Neural cell (in vitro differentiated cells): ENCODE measurements at regions not wholly inside any gene's neighbourhood (a gene's known extent, or its start where the extent isn't known, plus 50 kb on each side); places are given as distances from the start of the nearest gene placed in this dataset.

Source experiments
- H2AFZ ChIP-seq: fragments of 200-600, 300-800 bp; sonication (generic), shearing (Covaris generic); 2 replicates; pipeline ENCODE4 v1.6.0; 2014; ENCODE audit warnings: low read depth, mild to moderate bottlenecking, antibody characterized with exemption, low read length, moderate library complexity
- H3F3A ChIP-seq: fragments of 200-600 bp; shearing (Covaris generic); 2 replicates; pipeline ENCODE4 v1.6.1; 2016; ENCODE audit warnings: mild to moderate bottlenecking, moderate library complexity, mixed read lengths, antibody characterized with exemption, low read length; ENCODE audit not compliant: insufficient read depth, poor library complexity, severe bottlenecking
- H3K27ac ChIP-seq: fragments of 200-600, 300-800 bp; sonication (generic), shearing (Covaris generic); 2 replicates; pipeline ENCODE4 v1.5.1; 2014; ENCODE audit warnings: mild to moderate bottlenecking, low read length, moderate library complexity
- H3K27me3 ChIP-seq: fragments of 300-800, 200-600 bp; sonication (generic), shearing (Covaris generic); 2 replicates; pipeline ENCODE4 v1.6.0; 2014; ENCODE audit warnings: mild to moderate bottlenecking, low read depth, low read length, moderate library complexity; ENCODE audit not compliant: insufficient read depth
- H3K36me3 ChIP-seq: fragments of 300-800, 200-600 bp; sonication (generic), shearing (Covaris generic); 2 replicates; pipeline ENCODE4 v1.5.1; 2014; ENCODE audit warnings: mild to moderate bottlenecking, antibody characterized with exemption, low read length, moderate library complexity; ENCODE audit not compliant: insufficient read depth
- H3K4me2 ChIP-seq: fragments of 300-800, 200-600 bp; sonication (generic), shearing (Covaris generic); 2 replicates; pipeline ENCODE4 v1.6.0; 2014; ENCODE audit warnings: mild to moderate bottlenecking, low read length
- H3K4me3 ChIP-seq: fragments of 300-800, 200-600 bp; sonication (generic), shearing (Covaris generic); 2 replicates; pipeline ENCODE4 v1.5.1; 2014; ENCODE audit warnings: mild to moderate bottlenecking, low read length, moderate library complexity
- H3K79me2 ChIP-seq: fragments of 200-600 bp; shearing (Covaris generic); replicated peaks from 2 replicates; pipeline ENCODE4 v1.6.0; 2014; ENCODE audit warnings: mild to moderate bottlenecking, low read length, moderate library complexity; ENCODE audit not compliant: insufficient read depth
- H3K9ac ChIP-seq: fragments of 300-800, 200-600 bp; sonication (generic), shearing (Covaris generic); 2 replicates; pipeline ENCODE4 v1.6.1; 2016; ENCODE audit warnings: mild to moderate bottlenecking, low read length, mixed read lengths
- H3K9me2 ChIP-seq: fragments of 200-600 bp; shearing (Covaris generic); 2 replicates; pipeline ENCODE4 v1.6.1; 2016; ENCODE audit warnings: mild to moderate bottlenecking, low read length, mixed read lengths; ENCODE audit not compliant: insufficient read depth
- H3K9me3 ChIP-seq: fragments of 200-600, 300-800 bp; sonication (generic), shearing (Covaris generic); 2 replicates; pipeline ENCODE4 v1.6.1; 2016; ENCODE audit warnings: mild to moderate bottlenecking, mixed run types, low read length, moderate library complexity, mixed read lengths
- H4K20me1 ChIP-seq: fragments of 200-600 bp; shearing (Covaris generic); 2 replicates; pipeline ENCODE4 v1.6.1; 2016; ENCODE audit warnings: mild to moderate bottlenecking, mixed run types; ENCODE audit not compliant: insufficient read depth
- EP300 ChIP-seq: fragments of 450-650 bp; conservative IDR thresholded peaks from 2 replicates; pipeline ENCODE4 v1.6.1; 2014; ENCODE audit warnings: antibody characterized with exemption, mild to moderate bottlenecking, moderate library complexity; ENCODE audit not compliant: poor library complexity, severe bottlenecking
- EZH2 ChIP-seq: fragments of 200-600, 300-800 bp; shearing (Covaris generic), sonication (generic); IDR thresholded peaks from 2 replicates; pipeline ENCODE4 v1.6.1; 2014; ENCODE audit warnings: antibody characterized with exemption, low read length, borderline replicate concordance, mild to moderate bottlenecking; ENCODE audit not compliant: insufficient read depth, poor library complexity, severe bottlenecking
- MXI1 ChIP-seq: fragments of 450-650 bp; conservative IDR thresholded peaks from 2 replicates; pipeline ENCODE4 v1.6.1; 2014; ENCODE audit warnings: antibody characterized with exemption, mild to moderate bottlenecking; ENCODE audit not compliant: poor library complexity, severe bottlenecking
- POLR2AphosphoS5 ChIP-seq: IDR thresholded peaks from 2 replicates; pipeline ENCODE4 v1.6.1; 2012
- RAD21 ChIP-seq: fragments of 450-650 bp; conservative IDR thresholded peaks from 2 replicates; pipeline ENCODE4 v1.6.1; 2014; ENCODE audit warnings: antibody characterized with exemption, mild to moderate bottlenecking, moderate library complexity
- SMC3 ChIP-seq: fragments of 450-650 bp; conservative IDR thresholded peaks from 2 replicates; pipeline ENCODE4 v1.6.1; 2014; ENCODE audit warnings: antibody characterized with exemption, mild to moderate bottlenecking, moderate library complexity; ENCODE audit not compliant: poor library complexity
- TAF1 ChIP-seq: IDR thresholded peaks from 2 replicates; pipeline ENCODE4 v1.6.1; 2012; ENCODE audit warnings: low read depth
- TF ChIP-seq, protein P1 (sequence below): fragments of 450-650 bp; IDR thresholded peaks from 2 replicates; pipeline ENCODE4 v1.5.1; 2014; ENCODE audit warnings: antibody characterized with exemption, mild to moderate bottlenecking, moderate library complexity; ENCODE audit not compliant: poor library complexity, severe bottlenecking
- TF ChIP-seq, protein P2 (sequence below): IDR thresholded peaks from 2 replicates; pipeline ENCODE4 v1.6.1; 2012; ENCODE audit warnings: borderline replicate concordance

GRCh38 chr7:50217401-50217800, 87.1 kb upstream of the IKZF1 start:
- Histone ChIP-seq H3K79me2 (no peaks in the 10 kb centered on the region), H3K9me3 (no peaks in the 10 kb centered on the region), H3F3A (no peaks in the 10 kb centered on the region), H3K27me3 (no peaks in the 10 kb centered on the region), H3K9me2 (no peaks in the 10 kb centered on the region), H3K27ac (no peak overlapping the region), H3K9ac (no peak overlapping the region), H2AFZ (no peak overlapping the region), H3K4me2 (no peak overlapping the region), H4K20me1 (no peaks in the 10 kb centered on the region), H3K36me3 (no peaks in the 10 kb centered on the region), H3K4me3 (no peak overlapping the region)
- TF ChIP-seq TAF1 (no peak), SMC3 (no peak), POLR2AphosphoS5 (no peak), MXI1 (no peak), EP300 (no peak)

- Histone ChIP-seq H3K27ac (no peak overlapping the region), H3K27me3 (no peaks in the 10 kb centered on the region), H3K36me3 (no peaks in the 10 kb centered on the region), H2AFZ (no peak overlapping the region), H3K9ac (no peak overlapping the region), H4K20me1 (no peaks in the 10 kb centered on the region), H3K9me2 (no peaks in the 10 kb centered on the region), H3K4me2 (no peak overlapping the region), H3K9me3 (no peaks in the 10 kb centered on the region), H3K4me3 (no peak overlapping the region), H3K79me2 (no peaks in the 10 kb centered on the region), H3F3A (no peaks in the 10 kb centered on the region)
- TF ChIP-seq TAF1 (no peak), EP300 (no peak), RAD21 (no peak)
- TF ChIP-seq, protein P1, sequence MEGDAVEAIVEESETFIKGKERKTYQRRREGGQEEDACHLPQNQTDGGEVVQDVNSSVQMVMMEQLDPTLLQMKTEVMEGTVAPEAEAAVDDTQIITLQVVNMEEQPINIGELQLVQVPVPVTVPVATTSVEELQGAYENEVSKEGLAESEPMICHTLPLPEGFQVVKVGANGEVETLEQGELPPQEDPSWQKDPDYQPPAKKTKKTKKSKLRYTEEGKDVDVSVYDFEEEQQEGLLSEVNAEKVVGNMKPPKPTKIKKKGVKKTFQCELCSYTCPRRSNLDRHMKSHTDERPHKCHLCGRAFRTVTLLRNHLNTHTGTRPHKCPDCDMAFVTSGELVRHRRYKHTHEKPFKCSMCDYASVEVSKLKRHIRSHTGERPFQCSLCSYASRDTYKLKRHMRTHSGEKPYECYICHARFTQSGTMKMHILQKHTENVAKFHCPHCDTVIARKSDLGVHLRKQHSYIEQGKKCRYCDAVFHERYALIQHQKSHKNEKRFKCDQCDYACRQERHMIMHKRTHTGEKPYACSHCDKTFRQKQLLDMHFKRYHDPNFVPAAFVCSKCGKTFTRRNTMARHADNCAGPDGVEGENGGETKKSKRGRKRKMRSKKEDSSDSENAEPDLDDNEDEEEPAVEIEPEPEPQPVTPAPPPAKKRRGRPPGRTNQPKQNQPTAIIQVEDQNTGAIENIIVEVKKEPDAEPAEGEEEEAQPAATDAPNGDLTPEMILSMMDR: no peak
These were observed 87.9 kb upstream of the IKZF1 start for GRCh38 chr7:50216626-50217025.

GRCh38 chr7:50214771-50215170, 89.7 kb upstream of the IKZF1 start:
- no peaks in the 10 kb centered on the region for H4K20me1 ChIP-seq
- no peak overlapping the region for H3K9ac ChIP-seq
- no peaks in the 10 kb centered on the region for H3K79me2 ChIP-seq
- no peak overlapping the region for H3K27ac ChIP-seq
- no peaks in the 10 kb centered on the region for H3K9me2 ChIP-seq
- H3K27me3 ChIP-seq: no peaks in the 10 kb centered on the region
- no peak overlapping the region for H2AFZ ChIP-seq
- H3K4me2 ChIP-seq: no peak overlapping the region
- no peak overlapping the region for H3K4me3 ChIP-seq
- no peaks in the 10 kb centered on the region for H3F3A ChIP-seq
- H3K36me3 ChIP-seq: no peaks in the 10 kb centered on the region
- no peaks in the 10 kb centered on the region for H3K9me3 ChIP-seq
- TF ChIP-seq MXI1 (no peak), SMC3 (no peak), EP300 (no peak), EZH2 (no peak), TAF1 (no peak), POLR2AphosphoS5 (no peak), RAD21 (no peak)
- TF ChIP-seq, protein P2, sequence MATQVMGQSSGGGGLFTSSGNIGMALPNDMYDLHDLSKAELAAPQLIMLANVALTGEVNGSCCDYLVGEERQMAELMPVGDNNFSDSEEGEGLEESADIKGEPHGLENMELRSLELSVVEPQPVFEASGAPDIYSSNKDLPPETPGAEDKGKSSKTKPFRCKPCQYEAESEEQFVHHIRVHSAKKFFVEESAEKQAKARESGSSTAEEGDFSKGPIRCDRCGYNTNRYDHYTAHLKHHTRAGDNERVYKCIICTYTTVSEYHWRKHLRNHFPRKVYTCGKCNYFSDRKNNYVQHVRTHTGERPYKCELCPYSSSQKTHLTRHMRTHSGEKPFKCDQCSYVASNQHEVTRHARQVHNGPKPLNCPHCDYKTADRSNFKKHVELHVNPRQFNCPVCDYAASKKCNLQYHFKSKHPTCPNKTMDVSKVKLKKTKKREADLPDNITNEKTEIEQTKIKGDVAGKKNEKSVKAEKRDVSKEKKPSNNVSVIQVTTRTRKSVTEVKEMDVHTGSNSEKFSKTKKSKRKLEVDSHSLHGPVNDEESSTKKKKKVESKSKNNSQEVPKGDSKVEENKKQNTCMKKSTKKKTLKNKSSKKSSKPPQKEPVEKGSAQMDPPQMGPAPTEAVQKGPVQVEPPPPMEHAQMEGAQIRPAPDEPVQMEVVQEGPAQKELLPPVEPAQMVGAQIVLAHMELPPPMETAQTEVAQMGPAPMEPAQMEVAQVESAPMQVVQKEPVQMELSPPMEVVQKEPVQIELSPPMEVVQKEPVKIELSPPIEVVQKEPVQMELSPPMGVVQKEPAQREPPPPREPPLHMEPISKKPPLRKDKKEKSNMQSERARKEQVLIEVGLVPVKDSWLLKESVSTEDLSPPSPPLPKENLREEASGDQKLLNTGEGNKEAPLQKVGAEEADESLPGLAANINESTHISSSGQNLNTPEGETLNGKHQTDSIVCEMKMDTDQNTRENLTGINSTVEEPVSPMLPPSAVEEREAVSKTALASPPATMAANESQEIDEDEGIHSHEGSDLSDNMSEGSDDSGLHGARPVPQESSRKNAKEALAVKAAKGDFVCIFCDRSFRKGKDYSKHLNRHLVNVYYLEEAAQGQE: no peak
- TF ChIP-seq, protein P1: no peak
